CD4-positive, CD25-positive, alpha-beta regulatory T cell (primary cell): ENCODE measurements at regions not wholly inside any gene's neighbourhood (a gene's known extent, or its start where the extent isn't known, plus 50 kb on each side); places are given as distances from the start of the nearest gene placed in this dataset.
"Not testable (repeated sequence)": the region's sequence is repeated elsewhere in the genome, so short reads cannot be mapped to it uniquely, and the experiment has no call there.

Source experiments
- ATAC-seq, 2 donors: fragments of 150-1000 bp; cut with Tn5 transposase; one replicate each; pipeline ENCODE4 v1.10.0; 2021; ENCODE audit warnings: low read depth in 2 of 2, moderate number of reproducible peaks in 2 of 2, moderate library complexity in 1 of 2
- DNase-seq, 3 donors: peaks; one replicate each; pipeline versions ENCODE4 v3.0.0 to v3.0.0-alpha.2; 2012 to 2022; ENCODE audit warnings: mixed read lengths in 1 of 3
- H3K27ac ChIP-seq: one replicate; pipeline ENCODE4 v1.7.0; 2013; ENCODE audit warnings: mild to moderate bottlenecking, low read length; ENCODE audit not compliant: insufficient read depth, poor library complexity, severe bottlenecking
- H3K27me3 ChIP-seq: one replicate; pipeline ENCODE4 v1.7.0; 2013; ENCODE audit warnings: low read length; ENCODE audit not compliant: control insufficient read depth, insufficient read depth
- H3K36me3 ChIP-seq: one replicate; pipeline ENCODE4 v1.7.0; 2013; ENCODE audit warnings: mild to moderate bottlenecking, low read length, moderate library complexity; ENCODE audit not compliant: control insufficient read depth, insufficient read depth
- H3K4me1 ChIP-seq: 2 replicates; pipeline ENCODE4 v1.7.0; 2013; ENCODE audit warnings: mild to moderate bottlenecking, low read length; ENCODE audit not compliant: insufficient read depth, control insufficient read depth, poor library complexity, severe bottlenecking
- H3K4me3 ChIP-seq: one replicate; pipeline ENCODE4 v1.7.0; 2013; ENCODE audit warnings: low read depth, mild to moderate bottlenecking, low read length, moderate library complexity
- H3K9me3 ChIP-seq, 2 experiments: 1 replicate in 1 of 2; 2 replicates in 1 of 2; pipeline ENCODE4 v1.7.0; 2013; ENCODE audit warnings: low read length in 2 of 2, mild to moderate bottlenecking in 1 of 2, moderate library complexity in 1 of 2; ENCODE audit not compliant: control insufficient read depth in 2 of 2
- H3K27ac Mint-ChIP-seq, 3 donors: one replicate each; pipeline ENCODE4 v1.8.0; 2020 to 2022; ENCODE audit warnings: mild to moderate bottlenecking in 3 of 3, mixed read lengths in 3 of 3, moderate library complexity in 2 of 3
- H3K27me3 Mint-ChIP-seq: one replicate; pipeline ENCODE4 v1.8.0; 2022; ENCODE audit warnings: mild to moderate bottlenecking, mixed read lengths
- H3K36me3 Mint-ChIP-seq: one replicate; pipeline ENCODE4 v1.8.0; 2020; ENCODE audit warnings: mixed read lengths
- H3K4me1 Mint-ChIP-seq, 4 donors: one replicate each; pipeline ENCODE4 v1.8.0; 2020 to 2022; ENCODE audit warnings: mixed read lengths in 4 of 4, mild to moderate bottlenecking in 1 of 4
- H3K4me3 Mint-ChIP-seq, 4 donors: one replicate each; pipeline ENCODE4 v1.8.0; 2020 to 2022; ENCODE audit warnings: mild to moderate bottlenecking in 4 of 4, mixed read lengths in 4 of 4, moderate library complexity in 3 of 4
- H3K9me3 Mint-ChIP-seq, 7 donors: one replicate each; pipeline ENCODE4 v1.8.0; 2020 to 2022; ENCODE audit warnings: mixed read lengths in 7 of 7, mild to moderate bottlenecking in 3 of 7, moderate library complexity in 2 of 7

- not testable (repeated sequence) for H3K27ac ChIP-seq, H3K4me1 Mint-ChIP-seq, H3K4me3 Mint-ChIP-seq, H3K27me3 Mint-ChIP-seq, H3K4me1 ChIP-seq, ATAC-seq, H3K27ac Mint-ChIP-seq, DNase-seq, H3K36me3 Mint-ChIP-seq, H3K36me3 ChIP-seq, H3K4me3 ChIP-seq, H3K27me3 ChIP-seq
- peaks cover 0 to 37% (median 17%) of the 10 kb centered on the region in 7 donors for H3K9me3 Mint-ChIP-seq
- H3K9me3 ChIP-seq = peaks cover 4 to 21% of the 10 kb centered on the region in 2 experiments
Observed at GRCh38 chr4:79117051-79117450, 177.8 kb upstream of the PAQR3 start.

GRCh38 chr4:79107014-79107413 is 167.8 kb upstream of the PAQR3 start:
- H3K36me3 Mint-ChIP-seq = no peaks in the 10 kb centered on the region
- H3K27ac Mint-ChIP-seq = no peak overlapping the region

DNA sequence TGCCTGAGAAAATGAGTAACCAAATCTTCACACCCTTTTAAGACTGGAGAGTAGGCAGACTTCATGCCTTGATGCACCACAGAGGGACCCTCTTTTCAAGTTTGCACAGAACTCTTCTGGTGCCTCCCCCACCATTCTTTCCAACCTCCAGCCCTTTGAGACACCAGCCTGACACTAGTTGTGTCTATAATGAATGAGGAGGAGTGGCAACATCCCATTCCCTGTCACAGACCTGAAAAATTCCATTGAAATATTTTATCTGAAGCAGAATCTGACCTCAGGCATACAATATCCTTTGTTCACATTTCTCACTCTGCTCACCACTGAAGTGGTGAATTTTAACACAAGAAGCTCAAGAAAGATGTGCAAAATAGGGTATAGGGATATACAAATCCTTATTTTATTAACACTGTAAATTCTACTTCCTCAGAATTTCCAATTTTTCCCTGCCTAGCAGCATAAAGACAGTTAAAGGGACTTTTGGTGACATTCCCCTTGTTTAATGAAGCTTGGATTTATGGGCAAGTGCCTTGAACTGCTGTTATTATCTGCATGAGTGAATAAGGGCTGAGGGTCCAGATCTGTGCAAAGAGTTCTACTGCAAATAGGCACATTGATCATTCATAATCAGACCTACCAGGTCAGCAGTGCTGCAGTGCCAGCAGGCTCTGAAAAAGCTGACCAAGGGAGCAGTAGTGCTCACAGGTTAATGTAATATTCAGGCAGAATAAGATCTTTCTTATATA is 149.9 kb upstream of the PAQR3 start:
- no peak overlapping the region for H3K4me3 ChIP-seq
- H3K36me3 ChIP-seq = no peaks in the 10 kb centered on the region
- no peaks in the 10 kb centered on the region for H3K27me3 ChIP-seq
- H3K36me3 Mint-ChIP-seq = no peaks in the 10 kb centered on the region
- DNase-seq (no peak), ATAC-seq (no peak)
- no peaks in the 10 kb centered on the region for H3K4me1 Mint-ChIP-seq
- no peak overlapping the region for H3K27ac Mint-ChIP-seq
- no peaks in the 10 kb centered on the region for H3K4me1 ChIP-seq
- H3K9me3 Mint-ChIP-seq = peaks cover 0 to 1% (median 0%) of the 10 kb centered on the region in 7 donors
- no peak overlapping the region for H3K4me3 Mint-ChIP-seq
- H3K27me3 Mint-ChIP-seq = no peaks in the 10 kb centered on the region
- no peaks in the 10 kb centered on the region for H3K9me3 ChIP-seq
- H3K27ac ChIP-seq = no peak overlapping the region

More at GRCh38 chr4:79107014-79107413, 167.8 kb upstream of the PAQR3 start:
- Mint-ChIP-seq H3K4me1 (no peaks in the 10 kb centered on the region), H3K9me3 (peaks cover 0 to 8% (median 2%) of the 10 kb centered on the region in 7 donors), H3K4me3 (no peak overlapping the region), H3K27me3 (no peaks in the 10 kb centered on the region)
- H3K36me3 ChIP-seq = no peaks in the 10 kb centered on the region
- H3K4me3 ChIP-seq = no peak overlapping the region
- H3K27me3 ChIP-seq = no peaks in the 10 kb centered on the region
- ATAC-seq (no peak), DNase-seq (no peak)
- H3K27ac ChIP-seq = no peak overlapping the region
- H3K4me1 ChIP-seq = no peaks in the 10 kb centered on the region
- H3K9me3 ChIP-seq = no peaks in the 10 kb centered on the region

GRCh38 chr4:79087071-79087470 is 147.8 kb upstream of the PAQR3 start:
- Histone ChIP-seq H3K36me3 (no peaks in the 10 kb centered on the region), H3K9me3 (peaks cover 0 to 1% of the 10 kb centered on the region in 2 experiments), H3K27ac (no peak overlapping the region), H3K4me1 (no peaks in the 10 kb centered on the region), H3K27me3 (no peaks in the 10 kb centered on the region), H3K4me3 (no peak overlapping the region)
- Mint-ChIP-seq H3K4me1 (no peaks in the 10 kb centered on the region), H3K36me3 (no peaks in the 10 kb centered on the region), H3K4me3 (no peak overlapping the region), H3K27ac (no peak overlapping the region), H3K9me3 (peaks cover 1 to 11% (median 7%) of the 10 kb centered on the region in 7 donors), H3K27me3 (peaks cover 4% of the 10 kb centered on the region)
- no peak for DNase-seq
- ATAC-seq = no peak

DNA sequence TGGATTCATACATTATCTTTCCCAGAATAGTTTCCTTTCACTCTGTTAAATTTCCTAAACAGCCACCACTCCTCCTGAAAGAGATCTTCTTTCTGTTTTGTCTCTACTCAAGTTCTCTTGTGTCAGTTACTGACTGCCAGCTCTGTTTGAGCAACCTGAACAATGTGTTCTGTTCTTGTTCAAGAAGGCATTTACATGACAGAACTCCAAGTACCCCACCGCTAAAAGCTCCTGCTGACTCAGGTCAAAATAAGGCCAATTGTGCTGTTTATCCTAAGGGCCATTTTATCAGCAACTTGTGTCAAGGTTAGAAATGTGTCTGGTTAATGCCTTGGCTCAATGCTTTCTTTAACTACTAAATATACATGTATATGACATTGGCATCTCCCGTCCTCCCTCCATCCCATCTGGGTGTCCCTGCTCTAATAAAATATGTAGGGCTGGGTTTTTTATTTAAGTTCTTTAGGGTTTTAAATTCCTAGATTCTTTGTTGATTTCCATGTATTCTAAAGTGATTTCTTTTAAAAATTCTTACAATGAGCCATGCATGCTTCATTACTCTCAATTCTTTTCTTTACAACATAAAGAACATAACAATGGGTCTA is 144.3 kb upstream of the PAQR3 start:
- Histone ChIP-seq H3K36me3 (no peaks in the 10 kb centered on the region), H3K4me3 (no peak overlapping the region), H3K4me1 (no peaks in the 10 kb centered on the region), H3K27me3 (no peaks in the 10 kb centered on the region), H3K9me3 (peaks cover 0 to 4% of the 10 kb centered on the region in 2 experiments), H3K27ac (no peak overlapping the region)
- Mint-ChIP-seq H3K27me3 (peaks cover 4% of the 10 kb centered on the region), H3K9me3 (peaks cover 1 to 15% (median 10%) of the 10 kb centered on the region in 7 donors), H3K36me3 (no peaks in the 10 kb centered on the region), H3K27ac (no peak overlapping the region), H3K4me3 (no peak overlapping the region), H3K4me1 (no peaks in the 10 kb centered on the region)
- no peak for DNase-seq
- no peak for ATAC-seq

DNA sequence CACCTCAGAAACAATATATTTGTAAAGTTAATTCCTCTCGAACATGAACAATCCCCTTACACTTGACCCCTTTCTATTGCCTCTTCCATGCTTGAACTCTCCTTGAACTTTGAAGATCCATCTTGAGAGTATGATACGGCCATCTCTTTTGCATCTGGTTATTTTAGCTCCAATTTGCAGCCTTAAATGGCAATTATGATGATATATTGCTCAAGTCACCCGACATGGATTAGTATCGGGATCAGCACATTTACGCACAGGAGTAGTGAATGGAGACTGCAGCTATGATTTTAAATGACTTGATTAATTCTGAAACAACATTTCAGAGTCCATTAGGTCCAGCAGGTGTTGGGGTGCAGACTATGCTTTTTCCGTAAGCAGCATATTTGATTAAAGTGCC is 143.8 kb upstream of the PAQR3 start:
- H3K36me3 Mint-ChIP-seq = no peaks in the 10 kb centered on the region
- ATAC-seq = no peak
- Histone ChIP-seq H3K4me1 (no peaks in the 10 kb centered on the region), H3K4me3 (no peak overlapping the region), H3K36me3 (no peaks in the 10 kb centered on the region), H3K9me3 (peaks cover 0 to 4% of the 10 kb centered on the region in 2 experiments), H3K27me3 (no peaks in the 10 kb centered on the region), H3K27ac (no peak overlapping the region)
- no peak overlapping the region for H3K4me3 Mint-ChIP-seq
- no peaks in the 10 kb centered on the region for H3K4me1 Mint-ChIP-seq
- no peak for DNase-seq
- H3K27me3 Mint-ChIP-seq = peaks cover 4% of the 10 kb centered on the region
- H3K27ac Mint-ChIP-seq = no peak overlapping the region
- H3K9me3 Mint-ChIP-seq = peaks cover 1 to 15% (median 10%) of the 10 kb centered on the region in 7 donors

GRCh38 chr4:79081973-79082372 is 142.7 kb upstream of the PAQR3 start:
- Mint-ChIP-seq H3K4me3 (no peak overlapping the region), H3K27ac (peak overlapping the region in 1 of 3 donors; percentile 46), H3K36me3 (no peaks in the 10 kb centered on the region), H3K27me3 (peaks cover 4% of the 10 kb centered on the region), H3K4me1 (no peaks in the 10 kb centered on the region), H3K9me3 (peaks cover 1 to 15% (median 10%) of the 10 kb centered on the region in 7 donors)
- Histone ChIP-seq H3K4me1 (no peaks in the 10 kb centered on the region), H3K4me3 (no peak overlapping the region), H3K36me3 (no peaks in the 10 kb centered on the region), H3K9me3 (peaks cover 0 to 4% of the 10 kb centered on the region in 2 experiments), H3K27me3 (no peaks in the 10 kb centered on the region), H3K27ac (no peak overlapping the region)
- DNase-seq = no peak
- ATAC-seq = no peak

DNA sequence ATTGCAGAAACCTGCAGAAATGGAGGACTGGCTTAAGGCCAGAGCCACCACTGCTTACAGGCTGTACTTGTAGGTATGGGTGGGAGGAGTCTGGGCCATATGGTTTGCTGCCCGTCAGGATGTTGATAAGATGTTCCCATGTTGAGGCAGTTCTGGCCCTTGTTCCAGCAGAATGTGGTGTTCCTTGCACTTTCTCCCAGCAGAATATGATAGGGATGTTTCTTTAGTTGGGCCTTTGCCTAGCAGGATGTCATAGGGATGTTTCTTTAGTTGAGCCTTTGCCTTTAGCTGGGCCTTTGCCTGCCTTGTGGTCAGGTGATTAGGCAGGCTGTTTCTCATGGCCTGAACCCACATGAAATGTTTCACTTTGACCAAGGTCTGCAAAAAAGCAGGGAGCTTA is 139.1 kb upstream of the PAQR3 start:
- Histone ChIP-seq H3K36me3 (no peaks in the 10 kb centered on the region), H3K27ac (no peak overlapping the region), H3K9me3 (peaks cover 0 to 4% of the 10 kb centered on the region in 2 experiments), H3K27me3 (no peaks in the 10 kb centered on the region), H3K4me1 (no peaks in the 10 kb centered on the region), H3K4me3 (no peak overlapping the region)
- no peaks in the 10 kb centered on the region for H3K4me1 Mint-ChIP-seq
- no peak overlapping the region for H3K4me3 Mint-ChIP-seq
- H3K9me3 Mint-ChIP-seq = peaks cover 0 to 18% (median 7%) of the 10 kb centered on the region in 7 donors
- no peaks in the 10 kb centered on the region for H3K36me3 Mint-ChIP-seq
- no peak overlapping the region for H3K27ac Mint-ChIP-seq
- no peak for ATAC-seq
- H3K27me3 Mint-ChIP-seq = peaks cover under 1% of the 10 kb centered on the region
- no peak for DNase-seq
